Left hindlimb (tissue), 1 donor: ENCODE measurements at regions not wholly inside any gene's neighbourhood (a gene's known extent, or its start where the extent isn't known, plus 50 kb on each side); places are given as distances from the start of the nearest gene placed in this dataset.

Experiments
- DNase-seq: peaks from one replicate; pipeline ENCODE4 v3.0.0-alpha.2; 2018

DNA sequence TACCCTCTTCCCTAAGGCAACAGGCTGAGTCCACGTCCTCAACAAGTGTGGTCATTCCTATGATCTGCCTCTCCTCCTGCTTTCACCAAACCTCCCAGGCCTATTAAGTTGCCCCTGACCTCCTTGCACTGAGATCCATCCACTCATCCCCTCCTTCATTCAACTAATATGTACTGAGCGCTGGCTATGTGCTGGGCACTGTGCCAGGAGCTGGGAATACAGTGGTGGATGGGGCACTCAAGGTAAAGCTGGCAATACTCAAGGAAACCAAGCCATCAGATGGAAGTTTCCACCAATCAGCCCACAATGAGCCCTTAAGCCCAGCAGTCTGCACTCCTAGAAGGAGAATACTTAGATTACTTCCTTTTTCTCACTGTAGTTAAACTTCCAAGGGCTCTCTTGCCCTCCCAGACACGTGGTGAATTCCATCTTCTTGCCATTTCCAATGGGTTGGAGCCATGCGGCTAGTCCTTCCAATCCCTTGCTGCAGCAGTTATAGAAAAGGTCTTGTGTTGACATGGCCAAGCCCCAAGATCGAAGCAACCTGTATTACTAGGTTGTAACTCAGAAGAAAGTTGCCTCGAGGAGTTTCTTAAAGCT is 279.9 kb upstream of the RUNX1 start:
- DNase-seq = no peak

DNA sequence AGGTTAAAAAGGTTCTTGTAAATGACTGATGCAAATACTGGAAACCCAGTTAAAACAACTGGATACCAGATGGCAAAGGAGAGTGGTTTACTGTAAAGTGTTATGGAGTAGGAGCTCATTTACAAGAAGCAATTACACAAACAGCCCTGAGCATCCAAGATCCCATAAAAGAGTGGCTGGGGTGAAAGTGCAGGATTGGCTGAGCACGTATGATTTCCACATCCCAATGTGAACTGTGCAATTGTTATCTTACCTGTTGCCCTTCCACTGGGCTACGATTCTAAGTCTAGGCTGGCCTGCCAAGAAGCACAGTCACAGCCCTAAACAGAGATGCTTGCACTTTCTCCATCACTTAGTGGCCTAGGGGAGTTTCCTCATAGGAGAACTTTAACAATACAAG is 277.6 kb upstream of the RUNX1 start:
- no peak for DNase-seq

DNA sequence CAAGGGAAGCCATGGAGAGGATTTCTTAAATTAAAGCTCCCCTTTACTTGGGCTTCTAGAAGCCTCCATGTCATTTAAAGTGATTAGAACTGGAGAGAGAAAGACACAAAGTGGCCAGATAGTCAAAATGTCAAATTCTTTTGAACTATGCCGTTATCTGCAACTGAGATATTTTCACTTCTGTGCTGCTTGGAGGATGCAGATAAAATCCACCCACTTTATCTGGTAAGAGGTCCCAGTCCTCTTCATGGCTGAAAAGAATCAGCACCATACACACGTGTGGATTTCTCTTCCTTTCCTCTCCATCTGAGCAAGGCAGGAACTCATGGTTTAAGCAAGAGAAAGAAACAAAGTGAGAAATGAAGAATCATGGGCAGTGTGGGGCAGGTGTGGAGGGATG is 276.9 kb upstream of the RUNX1 start:
- DNase-seq = no peak

DNA sequence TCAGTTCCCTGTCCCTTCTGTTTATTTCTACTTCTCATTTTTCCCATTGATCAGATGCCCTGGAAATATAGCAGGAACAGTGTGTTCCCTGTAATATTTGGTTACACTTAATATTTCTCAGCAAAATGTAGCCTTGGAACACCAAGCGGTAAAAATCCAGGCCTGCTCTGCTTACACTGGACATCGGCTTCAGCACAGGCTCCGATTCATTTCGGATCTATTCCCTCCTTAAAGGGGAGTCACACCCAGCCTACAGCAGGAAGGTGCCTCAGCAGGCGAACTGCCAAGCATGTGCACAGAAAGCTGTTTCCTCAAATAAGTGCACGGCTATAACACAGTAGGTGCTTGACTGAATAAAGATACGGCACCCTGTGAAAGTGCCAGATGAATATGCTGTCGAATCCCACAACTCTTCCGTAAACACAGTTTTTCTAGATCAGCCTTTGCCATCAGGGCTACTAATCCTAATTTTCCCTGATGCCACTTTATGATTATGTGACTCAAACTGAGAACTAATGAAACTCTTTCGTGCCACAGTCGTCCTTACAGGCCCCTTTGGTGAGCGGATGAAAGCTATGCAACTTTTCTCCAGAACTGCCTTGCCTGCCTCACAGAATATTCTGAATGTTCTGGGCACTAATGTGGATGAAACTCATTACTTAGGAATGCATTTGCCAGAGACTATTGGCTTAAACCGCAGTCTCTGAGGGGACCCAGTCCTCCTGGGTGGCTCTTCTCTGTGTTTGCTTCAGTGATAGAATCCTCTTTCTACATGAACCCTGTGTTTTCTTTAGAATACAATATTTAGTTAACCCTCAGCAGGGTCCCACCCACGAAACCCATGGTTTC is 275.5 kb upstream of the RUNX1 start:
- no peak for DNase-seq

DNA sequence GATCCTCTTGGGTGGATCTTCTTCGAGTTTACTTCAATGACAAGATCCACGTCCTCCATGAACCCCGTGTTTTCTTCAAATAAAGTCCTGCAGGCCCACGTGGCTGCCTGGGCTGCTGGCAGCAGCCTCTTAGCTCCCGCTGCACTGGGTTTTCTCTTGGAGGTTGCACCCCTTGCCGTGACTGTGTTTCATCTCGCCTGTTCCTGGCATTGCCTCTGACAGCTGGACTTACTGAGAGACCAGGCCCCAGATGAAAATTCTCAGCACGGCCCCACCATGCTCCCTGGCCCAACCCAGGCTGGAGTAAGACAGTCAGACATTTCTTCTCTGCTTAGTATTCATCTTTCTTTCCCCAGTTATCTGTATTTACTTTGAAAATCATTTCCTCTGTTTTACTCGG is 274.8 kb upstream of the RUNX1 start:
- DNase-seq = no peak

DNA sequence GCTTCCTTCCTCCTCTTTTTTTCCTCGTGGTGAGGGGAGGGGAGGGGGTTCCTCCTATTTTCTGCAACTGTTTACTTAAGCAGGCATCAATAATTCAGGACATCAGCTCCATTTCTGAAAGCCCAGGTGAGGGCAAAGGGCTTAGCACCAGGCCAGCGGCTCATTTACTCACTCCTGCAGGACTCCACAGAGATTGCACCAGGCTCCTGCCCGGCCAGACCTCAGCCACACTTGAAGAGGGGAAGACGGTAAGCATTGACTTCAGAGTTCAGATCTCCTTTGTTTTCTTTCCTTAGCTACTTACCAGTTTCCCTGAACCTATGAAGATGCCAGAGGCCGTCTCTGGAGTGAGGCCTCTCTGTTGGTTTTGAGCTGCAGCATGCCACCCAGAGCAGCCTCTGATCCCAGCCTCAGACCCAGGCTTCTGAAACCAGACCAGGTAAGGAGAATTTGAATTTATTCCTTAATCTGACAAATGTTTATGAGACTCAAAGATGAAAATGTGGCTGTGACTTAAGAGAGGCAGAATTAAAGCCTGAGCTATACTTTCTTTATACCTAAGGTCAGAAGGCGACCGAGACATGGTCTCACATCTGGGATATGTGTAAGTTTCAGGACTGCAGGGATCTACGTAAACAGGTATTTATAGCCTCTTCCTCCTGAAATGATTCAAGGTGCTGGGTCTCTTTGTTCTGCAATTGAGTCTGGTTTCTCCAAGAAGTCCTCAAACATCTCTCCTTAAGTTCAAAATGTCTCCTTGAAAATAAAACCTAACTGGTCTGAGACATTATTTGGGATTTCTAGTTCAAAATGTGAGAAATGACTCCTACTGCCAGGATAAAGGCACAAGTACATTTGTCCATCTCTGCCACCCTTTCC is 272.5 kb upstream of the RUNX1 start:
- no peak for DNase-seq

DNA sequence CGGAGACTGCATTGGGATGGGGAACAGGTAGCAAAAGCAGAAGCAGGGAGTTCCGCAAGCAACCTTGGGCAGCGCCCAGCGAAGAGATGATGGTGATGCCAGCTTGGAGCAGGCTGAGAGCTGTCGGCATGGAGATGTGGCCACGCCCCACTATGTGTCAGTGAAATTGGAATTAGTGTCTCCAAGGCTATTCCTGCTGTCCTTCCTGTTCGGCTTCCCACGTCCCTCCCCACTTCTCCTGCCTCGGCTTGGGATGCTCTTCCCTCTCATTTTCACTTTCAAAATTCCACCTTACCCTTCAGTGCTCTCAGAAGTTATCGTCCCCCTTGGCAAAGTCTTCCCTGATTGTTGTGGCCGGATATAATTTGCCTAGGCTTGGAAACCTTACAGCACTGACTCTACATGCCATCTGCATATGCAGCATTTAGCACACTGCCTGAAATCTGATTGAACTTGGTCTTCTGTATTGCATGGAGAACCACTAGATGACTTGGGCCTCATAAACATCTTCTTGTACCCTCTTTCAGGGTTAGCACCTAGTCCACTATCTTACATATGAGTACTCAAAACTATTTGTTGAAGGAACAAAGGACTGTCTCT is 270.7 kb upstream of the RUNX1 start:
- DNase-seq = no peak

DNA sequence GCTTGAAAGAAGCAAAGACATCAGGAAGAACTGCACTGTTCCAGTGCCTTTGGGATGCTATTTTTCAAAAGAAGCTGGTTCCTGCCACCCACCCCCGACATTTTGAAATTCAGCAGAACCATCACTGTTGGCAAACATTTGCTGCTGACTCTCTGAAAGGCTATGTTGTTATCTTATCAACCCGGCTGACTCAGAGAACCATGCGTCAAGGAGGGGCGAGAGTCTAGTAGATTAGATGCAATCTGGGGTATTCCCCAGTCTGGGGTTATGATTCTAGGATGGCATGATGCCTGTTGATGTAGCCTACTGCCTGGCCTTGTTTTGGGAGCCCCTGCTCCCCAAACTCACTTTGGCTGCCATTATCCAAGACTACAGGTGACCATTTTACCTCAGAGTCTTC is 267.8 kb upstream of the RUNX1 start:
- no peak for DNase-seq

DNA sequence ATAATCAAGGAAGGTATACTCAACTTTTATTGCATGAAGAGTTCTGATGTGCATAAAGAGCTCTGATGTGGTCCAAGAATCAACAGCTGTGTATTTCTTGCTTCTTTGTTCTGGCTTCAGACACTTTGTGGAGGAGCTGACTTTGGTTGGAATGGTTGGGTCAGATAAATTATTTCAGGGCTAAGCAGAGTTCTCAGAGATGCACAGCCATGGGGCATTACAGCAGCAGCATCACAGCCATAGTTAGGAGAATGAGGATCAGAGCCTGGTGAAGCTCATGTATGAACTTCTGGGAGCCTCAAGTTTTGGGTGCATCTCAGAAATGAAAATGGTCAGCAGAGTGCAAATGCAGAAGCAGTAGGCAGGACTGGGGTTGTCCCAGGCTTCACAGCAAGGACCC is 267.4 kb upstream of the RUNX1 start:
- DNase-seq = no peak

DNA sequence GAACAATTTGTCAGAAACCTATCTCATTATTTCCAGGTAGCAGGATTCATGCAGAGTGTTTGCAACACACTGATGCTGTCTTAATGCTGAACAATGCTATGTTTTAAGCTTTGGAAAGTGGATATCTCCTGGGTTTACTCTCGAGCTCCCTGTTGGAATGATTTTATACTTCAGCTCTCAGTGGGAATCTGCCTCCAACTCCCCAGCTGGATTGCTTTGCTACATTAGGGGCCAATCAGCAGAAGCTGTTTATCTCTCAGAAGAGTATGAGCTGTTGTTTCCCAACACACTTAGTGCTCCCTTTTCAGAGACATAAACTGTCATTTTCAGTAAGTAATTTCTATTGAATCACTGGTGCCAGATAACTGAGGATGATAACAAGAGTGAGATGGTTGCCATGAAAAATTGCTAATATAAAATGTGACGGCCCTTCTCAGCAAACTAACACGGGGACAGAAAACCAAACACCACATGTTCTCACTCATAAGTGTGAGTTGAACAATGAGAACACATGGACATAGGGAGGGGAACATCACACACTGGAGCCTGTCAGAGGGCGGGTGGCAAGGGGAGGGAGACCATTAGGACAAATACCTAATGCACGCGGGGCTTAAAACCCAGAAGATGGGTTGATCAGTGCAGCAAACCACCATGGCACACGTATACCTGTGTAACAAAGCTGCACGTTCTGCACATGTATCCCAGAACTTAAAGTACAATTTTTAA is 265.9 kb upstream of the RUNX1 start:
- no peak for DNase-seq

DNA sequence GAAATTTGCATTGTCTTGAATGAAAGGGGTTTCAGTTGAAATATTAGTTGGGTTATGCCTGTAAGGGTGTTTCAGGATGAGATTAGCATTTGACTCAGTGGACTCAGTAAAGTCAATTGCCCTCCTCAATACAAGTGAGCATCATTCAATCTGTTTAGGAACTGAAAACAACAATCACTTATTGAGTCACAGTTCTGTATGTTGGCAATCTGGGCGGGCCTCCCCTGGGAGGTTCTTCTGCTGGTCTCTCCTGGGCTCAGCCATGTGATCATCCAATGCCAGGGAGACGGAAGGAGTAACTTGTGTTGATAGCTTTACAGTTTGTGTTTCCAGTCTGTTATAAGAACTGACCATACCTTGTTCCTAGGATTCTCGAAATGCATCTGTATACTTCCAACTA is 262.9 kb upstream of the RUNX1 start:
- DNase-seq = no peak

DNA sequence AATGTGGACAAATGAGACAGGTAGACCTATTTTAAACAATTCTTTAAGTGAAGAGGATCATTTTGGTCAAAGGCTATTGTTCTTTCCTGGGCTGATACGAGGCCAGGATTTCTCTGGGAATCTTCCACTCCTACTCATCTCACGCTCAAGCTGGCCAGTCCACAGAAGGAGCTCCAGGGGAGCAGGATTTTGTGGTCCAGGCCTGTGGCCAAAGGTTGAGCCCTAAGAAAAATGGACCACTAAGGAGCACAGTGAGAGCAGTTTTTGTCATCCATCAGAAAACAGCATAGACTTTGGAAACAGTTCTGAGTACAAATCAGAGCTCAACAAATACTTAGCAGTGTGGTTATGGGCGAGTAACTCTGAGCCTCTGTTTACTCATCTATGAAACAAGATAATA is 260.2 kb upstream of the RUNX1 start:
- no peak for DNase-seq

DNA sequence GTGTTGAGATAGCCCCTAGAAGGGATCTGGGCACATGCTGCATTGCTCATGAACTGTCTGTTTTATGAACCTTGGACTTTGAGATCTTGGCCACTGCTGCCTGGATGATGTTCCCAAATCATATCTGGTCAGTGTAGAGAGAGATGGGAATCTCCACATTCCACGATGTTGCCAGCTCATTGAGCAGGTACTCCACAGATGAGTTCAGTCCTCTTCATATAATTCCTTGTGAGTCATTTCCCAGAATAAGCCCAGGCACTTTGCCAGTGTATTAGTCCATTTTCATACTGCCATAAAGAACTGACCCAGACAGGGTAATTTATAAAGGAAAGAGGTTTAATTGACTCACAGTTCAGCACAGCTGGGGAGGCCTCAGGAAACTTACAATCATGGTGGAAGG is 254.0 kb upstream of the RUNX1 start:
- no peak for DNase-seq

DNA sequence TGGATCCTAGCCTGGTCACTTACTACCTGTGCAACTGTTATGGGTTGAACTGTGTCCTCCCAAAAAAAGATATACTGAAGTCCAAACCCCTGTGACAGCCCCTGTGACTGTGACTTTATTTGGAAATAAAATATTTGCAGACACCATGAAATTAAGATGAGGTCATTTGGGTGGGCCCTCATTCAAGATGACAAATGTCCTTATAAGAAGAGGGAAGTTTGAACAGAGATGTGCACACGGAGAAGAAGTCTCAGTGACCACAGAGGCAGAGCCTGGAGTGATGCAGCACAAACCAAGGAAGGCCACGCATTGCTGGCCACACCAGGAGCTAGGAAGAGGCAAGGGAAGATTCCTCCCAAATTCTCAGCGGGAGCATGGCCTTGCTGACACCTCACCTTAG is 249.7 kb upstream of the RUNX1 start:
- no peak for DNase-seq

DNA sequence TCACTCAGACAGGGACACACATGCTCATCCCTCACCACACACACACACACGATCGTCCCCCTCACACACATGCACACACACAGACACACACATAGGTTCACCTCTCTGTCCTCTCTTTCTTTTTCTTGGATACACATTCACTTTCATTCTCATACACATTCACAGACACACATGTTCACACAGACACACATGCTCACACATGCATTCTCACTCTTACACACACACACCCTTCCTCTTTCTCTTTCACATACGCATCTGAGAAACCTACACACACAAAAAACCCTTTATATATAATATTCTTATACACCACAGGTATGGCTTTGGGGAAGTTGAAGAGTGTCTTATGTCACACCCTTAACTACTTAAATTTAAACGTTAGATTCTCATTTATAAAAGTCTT is 248.6 kb upstream of the RUNX1 start:
- no peak for DNase-seq

DNA sequence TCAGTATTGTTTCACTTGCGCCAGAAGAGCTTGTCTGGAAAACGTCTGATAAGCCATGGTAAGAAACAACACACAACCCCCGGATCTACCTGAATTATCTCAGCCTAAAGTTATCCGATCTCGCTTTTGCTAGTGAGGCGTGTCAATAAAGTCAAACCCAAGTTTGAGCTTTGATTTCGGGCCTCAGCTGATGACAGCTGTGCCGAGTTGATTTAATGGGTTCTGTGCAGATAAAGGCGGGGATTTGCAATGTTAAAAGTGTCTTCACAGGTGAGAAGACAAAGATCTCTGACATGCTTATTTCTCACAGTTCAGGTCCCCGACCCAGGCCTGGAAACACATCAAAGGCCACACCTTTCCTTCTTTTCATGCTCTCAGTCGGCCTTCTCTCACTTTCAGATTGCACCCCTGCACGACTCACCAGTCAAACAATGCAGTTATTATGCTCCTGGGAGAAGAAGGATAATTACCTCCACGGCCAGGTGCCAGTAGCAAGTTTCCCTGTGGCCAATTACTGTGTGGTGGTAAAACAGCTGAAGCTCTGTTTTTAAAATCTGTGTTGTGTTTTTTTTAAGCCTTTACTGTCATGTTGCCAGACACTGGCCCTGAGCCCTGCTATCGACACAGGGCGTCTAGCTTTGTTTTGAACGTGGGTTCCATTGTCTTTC is 245.3 kb upstream of the RUNX1 start:
- no peak for DNase-seq

DNA sequence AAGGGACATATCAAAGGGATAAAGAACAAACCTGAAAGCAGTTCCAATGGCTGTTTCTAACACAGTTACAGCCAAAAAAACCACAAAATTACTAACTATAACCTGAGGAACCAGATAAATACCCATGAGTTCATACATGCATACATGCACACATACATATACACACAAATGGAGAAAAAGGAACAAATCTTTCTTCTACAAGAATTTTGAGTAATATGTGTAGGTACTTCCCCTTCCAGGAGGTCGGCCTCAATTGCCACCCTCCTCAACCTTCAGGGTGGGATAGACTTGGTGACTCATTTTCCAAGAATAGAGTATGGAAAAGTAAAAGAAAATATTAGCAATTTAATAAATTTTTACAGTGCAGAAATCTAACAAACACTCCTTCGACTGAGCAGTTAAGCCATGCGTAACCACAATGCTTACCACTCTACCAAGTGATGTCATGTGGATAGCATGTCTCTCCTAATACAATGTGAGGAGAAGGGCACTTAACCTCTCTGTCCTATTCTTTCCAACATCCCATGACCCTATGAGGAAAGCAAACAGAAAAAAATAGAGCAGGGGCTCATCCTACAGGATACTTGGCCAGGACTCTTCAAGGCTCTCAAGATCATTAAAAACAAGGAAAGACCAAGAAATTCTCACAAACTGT is 243.0 kb upstream of the RUNX1 start:
- DNase-seq = no peak

DNA sequence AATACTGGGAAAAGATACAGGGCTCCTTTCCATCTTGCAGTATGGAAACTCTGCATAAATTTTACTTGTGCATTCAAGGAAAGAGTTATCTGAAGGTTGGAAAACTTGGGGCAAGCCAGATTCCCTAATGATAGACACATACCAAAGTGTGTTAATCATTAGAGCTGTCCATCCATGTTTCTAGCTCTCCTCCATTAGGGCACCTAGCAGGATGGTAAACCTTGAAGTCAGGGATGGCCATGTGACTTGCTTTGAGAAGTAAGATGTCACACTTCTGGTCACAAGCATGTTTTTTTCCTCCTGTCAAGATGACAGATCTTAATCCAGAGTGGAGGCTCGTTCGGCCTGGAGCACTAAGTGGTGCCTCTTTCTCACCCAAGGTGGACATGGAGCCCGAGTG is 241.9 kb upstream of the RUNX1 start:
- DNase-seq = no peak

DNA sequence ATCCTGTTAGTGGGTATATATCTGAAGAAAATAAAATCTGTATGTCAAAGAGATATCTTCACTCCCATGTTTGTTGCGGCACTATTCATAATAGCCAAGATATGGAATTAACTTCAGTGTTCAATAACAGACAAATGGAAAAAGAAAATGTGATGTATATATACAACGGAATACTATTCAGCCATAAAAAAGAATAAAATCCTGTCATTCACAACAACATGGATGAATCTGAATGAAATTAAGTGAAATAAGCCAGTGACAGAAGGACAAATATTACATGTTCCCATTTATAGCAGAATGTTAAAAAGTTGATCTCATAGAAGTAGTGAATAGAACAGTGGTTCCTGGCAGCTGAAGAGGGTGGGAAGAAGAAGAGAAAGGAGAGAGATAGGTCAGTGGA is 239.1 kb upstream of the RUNX1 start:
- no peak for DNase-seq

DNA sequence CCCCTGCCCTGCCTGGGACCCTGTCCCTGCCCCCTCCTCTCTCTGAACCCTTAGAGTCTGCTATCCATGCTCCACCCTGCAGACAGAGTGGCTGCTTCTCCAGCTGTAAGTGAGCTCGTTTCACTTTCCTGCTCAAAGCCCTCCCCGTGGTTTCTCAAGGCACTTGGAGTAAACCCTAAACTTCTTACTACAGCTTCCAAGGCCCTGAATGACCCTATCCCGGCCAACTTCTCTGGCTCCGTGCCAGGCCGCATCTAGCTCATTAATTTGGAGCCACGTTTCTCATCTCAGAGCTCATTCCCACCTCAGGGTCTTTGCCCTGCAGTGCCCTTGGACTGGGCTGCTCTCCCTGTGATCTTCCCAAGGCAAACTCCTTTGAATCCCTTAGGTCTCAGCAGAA is 235.1 kb upstream of the RUNX1 start:
- no peak for DNase-seq

DNA sequence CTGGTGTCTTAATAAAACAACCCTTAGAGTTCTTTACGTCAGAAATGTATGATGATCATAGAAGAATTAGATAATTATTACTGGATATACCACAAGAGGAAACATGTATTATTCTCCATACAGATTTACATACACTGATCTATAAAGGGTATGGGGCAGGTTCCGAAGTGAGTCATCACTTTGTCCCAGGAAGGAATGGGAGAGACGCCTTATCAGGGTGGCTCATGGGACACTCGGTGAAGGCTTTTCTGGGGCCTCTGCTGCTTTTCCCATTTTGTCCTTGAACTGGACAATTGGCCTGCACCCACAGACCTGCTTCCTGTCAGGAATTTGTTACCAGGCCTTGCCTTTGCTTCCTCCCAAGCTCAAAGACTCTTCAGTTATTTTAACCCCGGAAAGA is 233.8 kb upstream of the RUNX1 start:
- no peak for DNase-seq

DNA sequence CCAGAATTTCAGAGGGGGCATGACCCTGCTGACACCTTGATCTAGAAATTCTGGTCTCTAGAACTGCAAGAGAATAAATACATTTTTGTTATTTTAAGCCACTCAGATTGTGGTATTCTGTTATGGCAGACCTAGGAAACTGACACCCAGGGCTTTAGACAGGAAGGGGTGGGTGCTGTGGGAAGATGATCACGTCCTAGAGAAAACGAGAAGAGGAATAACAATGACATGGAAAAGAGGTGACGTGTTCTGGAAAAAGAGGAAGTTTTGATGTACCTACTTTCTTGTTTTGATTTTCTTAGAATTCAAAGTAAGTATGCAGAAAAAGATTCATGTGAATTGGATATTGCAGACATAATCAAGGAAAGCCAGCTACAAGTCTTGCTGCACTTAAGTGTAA is 232.9 kb upstream of the RUNX1 start:
- no peak for DNase-seq
